Endodermal cell (in vitro differentiated cells): ENCODE measurements at regions not wholly inside any gene's neighbourhood (a gene's known extent, or its start where the extent isn't known, plus 50 kb on each side); places are given as distances from the start of the nearest gene placed in this dataset.

Experiments
- DNase-seq: peaks from one replicate; pipeline ENCODE4 v3.0.0-alpha.2; 2017
- H3K27ac ChIP-seq: 2 replicates; pipeline ENCODE4 v1.5.1; 2013; ENCODE audit warnings: mild to moderate bottlenecking, low read depth, low read length, moderate library complexity
- H3K27me3 ChIP-seq: 2 replicates; pipeline ENCODE4 v1.6.1; 2013; ENCODE audit warnings: mild to moderate bottlenecking, low read length, moderate library complexity; ENCODE audit not compliant: insufficient read depth, control insufficient read depth, poor library complexity, severe bottlenecking
- H3K36me3 ChIP-seq: 2 replicates; pipeline ENCODE4 v1.7.0; 2013; ENCODE audit warnings: mild to moderate bottlenecking, low read length, moderate library complexity; ENCODE audit not compliant: control insufficient read depth, insufficient read depth
- H3K4me1 ChIP-seq: one replicate; pipeline ENCODE4 v1.7.0; 2013; ENCODE audit warnings: low read length; ENCODE audit not compliant: control insufficient read depth, insufficient read depth
- H3K4me3 ChIP-seq: 2 replicates; pipeline ENCODE4 v1.5.1; 2013; ENCODE audit warnings: mild to moderate bottlenecking, low read length, moderate library complexity
- H3K9ac ChIP-seq: 2 replicates; pipeline ENCODE4 v1.6.1; 2013; ENCODE audit warnings: mild to moderate bottlenecking, low read length, moderate library complexity; ENCODE audit not compliant: poor library complexity, severe bottlenecking; ENCODE audit errors: extremely low read depth
- H3K9me3 ChIP-seq: 2 replicates; pipeline ENCODE4 v1.6.1; 2013; ENCODE audit warnings: mild to moderate bottlenecking, low read length, moderate library complexity; ENCODE audit not compliant: control insufficient read depth
- H3K27ac Mint-ChIP-seq: 2 replicates; pipeline ENCODE4 v1.8.0; 2020; ENCODE audit warnings: mixed read lengths
- H3K27me3 Mint-ChIP-seq: 2 replicates; pipeline ENCODE4 v1.8.0; 2021; ENCODE audit warnings: mild to moderate bottlenecking, mixed read lengths; ENCODE audit not compliant: insufficient read depth
- H3K36me3 Mint-ChIP-seq: 2 replicates; pipeline ENCODE4 v1.8.0; 2020; ENCODE audit warnings: low read depth, mixed read lengths
- H3K4me1 Mint-ChIP-seq: 2 replicates; pipeline ENCODE4 v1.8.0; 2020; ENCODE audit warnings: mixed read lengths
- H3K4me3 Mint-ChIP-seq: 2 replicates; pipeline ENCODE4 v1.8.0; 2020; ENCODE audit warnings: mild to moderate bottlenecking, moderate library complexity, mixed read lengths
- H3K9me3 Mint-ChIP-seq: 2 replicates; pipeline ENCODE4 v1.8.0; 2020; ENCODE audit warnings: mild to moderate bottlenecking, mixed read lengths
- CTCF ChIP-seq: fragments of 200-600 bp; sonication (generic); conservative IDR thresholded peaks from 2 replicates; pipeline ENCODE4 v1.5.0; 2021; ENCODE audit warnings: antibody characterized with exemption, mild to moderate bottlenecking
- WGBS, 2 experiments: methylation state at CpG; one replicate each; pipeline versions ENCODE4 v1.1.5 to v1.1.7; 2013; ENCODE audit warnings: missing lambda C conversion rate in 2 of 2, mixed read lengths in 1 of 2; ENCODE audit not compliant: insufficient coverage in 1 of 2, insufficient read length in 1 of 2; 5-methylcytosine and 5-hydroxymethylcytosine counted together

- TF ChIP-seq CTCF = no peak
- H3K9me3 ChIP-seq = peaks cover 9% of the 10 kb centered on the region
- H3K4me3 ChIP-seq = no peak overlapping the region
- H3K9me3 Mint-ChIP-seq = peaks cover 9% of the 10 kb centered on the region
- H3K36me3 ChIP-seq = no peaks in the 10 kb centered on the region
- no peak overlapping the region for H3K9ac ChIP-seq
- H3K4me3 Mint-ChIP-seq = no peak overlapping the region
- H3K4me1 Mint-ChIP-seq = peaks cover 17% of the 10 kb centered on the region
- DNase-seq = no peak
- no peaks in the 10 kb centered on the region for H3K4me1 ChIP-seq
- no peaks in the 10 kb centered on the region for H3K36me3 Mint-ChIP-seq
- no peaks in the 10 kb centered on the region for H3K27me3 Mint-ChIP-seq
- 80% methylated on average over 3 of the region's 3 CpGs; no CpG with 5 or more reads in 1 of the 2 experiments for WGBS, 2 experiments
- H3K27me3 ChIP-seq = no peaks in the 10 kb centered on the region
- no peak overlapping the region for H3K27ac ChIP-seq
- no peak overlapping the region for H3K27ac Mint-ChIP-seq
Observed at GRCh38 chr20:53888951-53889350, 181.4 kb downstream of the BCAS1 start.

- 46 to 57% methylated on average over 1 to 4 of the region's 4 CpGs for WGBS, 2 experiments
- no peak overlapping the region for H3K9ac ChIP-seq
- Mint-ChIP-seq H3K4me1 (peaks cover 17% of the 10 kb centered on the region), H3K27ac (no peak overlapping the region), H3K4me3 (no peak overlapping the region), H3K9me3 (peaks cover 9% of the 10 kb centered on the region), H3K27me3 (no peaks in the 10 kb centered on the region), H3K36me3 (no peaks in the 10 kb centered on the region)
- H3K9me3 ChIP-seq = peaks cover 9% of the 10 kb centered on the region
- no peak for DNase-seq
- no peaks in the 10 kb centered on the region for H3K27me3 ChIP-seq
- no peak for TF ChIP-seq CTCF
- no peak overlapping the region for H3K27ac ChIP-seq
- H3K4me3 ChIP-seq = no peak overlapping the region
- no peaks in the 10 kb centered on the region for H3K36me3 ChIP-seq
- H3K4me1 ChIP-seq = no peaks in the 10 kb centered on the region
Observed at GRCh38 chr20:53888510-53888909, 181.9 kb downstream of the BCAS1 start.

GRCh38 chr20:53887973-53888372, 182.4 kb downstream of the BCAS1 start:
- Histone ChIP-seq H3K9me3 (peaks cover 9% of the 10 kb centered on the region), H3K36me3 (no peaks in the 10 kb centered on the region), H3K4me1 (no peaks in the 10 kb centered on the region), H3K9ac (no peak overlapping the region), H3K4me3 (no peak overlapping the region), H3K27ac (no peak overlapping the region), H3K27me3 (no peaks in the 10 kb centered on the region)
- TF ChIP-seq CTCF = no peak
- 93 to 96% methylated on average over 5 to 10 of the region's 10 CpGs for WGBS, 2 experiments
- Mint-ChIP-seq H3K27ac (no peak overlapping the region), H3K27me3 (no peaks in the 10 kb centered on the region), H3K36me3 (no peaks in the 10 kb centered on the region), H3K4me3 (no peak overlapping the region), H3K4me1 (peaks cover 17% of the 10 kb centered on the region), H3K9me3 (peaks cover 9% of the 10 kb centered on the region)
- DNase-seq = no peak
